ENCODE measurements at regions not wholly inside any gene's neighbourhood (a gene's known extent, or its start where the extent isn't known, plus 50 kb on each side); places are given as distances from the start of the nearest gene placed in this dataset.
A peak's percentile ranks its signal among the peaks of the same experiment; 100 is the strongest.

- DNase-seq: no peak
Observed at GRCh38 chr6:98578016-98578415, 256.4 kb upstream of the POU3F2 start.

GRCh38 chr6:98579079-98579478 is 255.3 kb upstream of the POU3F2 start:
- DNase-seq: no peak

DNA sequence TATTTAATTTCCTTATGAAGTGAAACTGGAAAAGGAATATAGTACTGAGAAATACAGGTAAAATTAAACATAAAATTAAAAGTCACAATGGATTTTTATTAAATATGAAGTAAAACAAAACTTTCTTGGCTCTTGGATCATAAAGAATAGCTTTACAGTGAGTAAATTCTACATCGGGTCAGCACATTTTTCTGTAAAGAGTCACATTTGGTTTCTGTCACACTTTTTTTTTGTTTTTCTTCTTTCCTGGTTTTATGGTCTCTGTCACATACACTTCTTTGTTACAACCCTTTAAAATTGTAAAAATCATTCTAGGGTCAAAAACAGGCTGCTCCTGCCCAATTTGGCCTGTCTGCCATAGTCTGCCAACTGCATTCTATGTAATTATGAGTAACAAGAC is 254.4 kb upstream of the POU3F2 start:
- no peak for DNase-seq

DNA sequence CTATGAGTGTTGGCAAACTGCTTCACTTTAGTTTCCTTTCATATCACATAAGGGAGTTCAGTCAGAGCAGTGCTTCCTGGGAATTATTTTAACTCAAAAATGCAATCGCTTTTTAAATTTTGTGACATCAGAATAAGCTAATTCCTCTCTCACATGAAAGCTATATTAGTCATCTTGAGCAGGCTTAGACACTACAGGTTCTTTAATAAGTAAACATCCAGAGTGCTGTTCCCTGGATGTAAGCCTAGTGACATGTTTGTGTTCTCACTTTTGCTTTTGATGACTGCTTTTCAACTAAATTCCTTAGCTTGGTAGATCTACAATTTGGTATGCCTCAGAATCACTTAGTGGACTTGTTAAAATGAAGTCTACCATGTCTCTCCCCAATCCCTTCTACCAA is 252.7 kb upstream of the POU3F2 start:
- DNase-seq: no peak

- DNase-seq: no peak
Observed at GRCh38 chr6:98583506-98583905, 250.9 kb upstream of the POU3F2 start.

DNA sequence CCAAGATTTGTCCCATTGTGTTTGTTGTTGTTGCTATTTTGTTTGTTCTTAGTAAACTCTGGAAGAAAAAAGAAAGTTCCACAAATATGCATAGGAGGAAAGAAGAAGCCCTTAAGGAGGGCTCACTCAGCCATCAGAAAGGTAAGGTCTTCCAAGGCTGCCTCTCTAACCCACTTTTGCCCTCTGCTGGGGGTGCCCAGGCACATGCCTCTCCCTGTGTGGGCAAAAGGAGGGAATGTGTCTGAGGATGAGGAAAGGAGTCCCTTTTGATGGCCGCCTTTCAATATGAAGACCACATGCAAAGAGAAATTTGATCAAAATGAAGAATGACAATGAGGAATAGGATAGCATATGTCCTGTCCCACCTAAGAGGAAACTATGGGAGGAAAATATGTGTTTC is 248.2 kb upstream of the POU3F2 start:
- no peak for DNase-seq

GRCh38 chr6:98587555-98587954 is 246.8 kb upstream of the POU3F2 start:
- DNase-seq: no peak

DNA sequence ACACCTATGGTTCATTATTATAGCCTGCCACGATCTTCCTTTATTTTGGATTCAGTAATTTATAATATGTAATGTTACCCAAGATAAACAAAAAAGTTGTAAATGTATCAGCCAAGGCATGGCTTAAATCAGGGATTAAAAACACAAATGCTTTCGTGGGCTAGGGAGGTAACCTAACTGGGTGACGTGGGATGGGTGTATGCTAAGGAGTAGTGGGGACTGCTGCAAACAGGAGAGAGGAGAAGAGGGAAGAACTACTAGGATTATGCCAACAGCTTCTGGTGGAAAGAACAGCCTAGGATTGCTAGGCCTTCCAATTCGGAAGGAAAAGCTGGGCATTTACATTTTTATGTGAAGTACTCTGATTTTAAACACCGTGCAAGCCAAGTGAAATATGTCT is 244.8 kb upstream of the POU3F2 start:
- DNase-seq: no peak

DNA sequence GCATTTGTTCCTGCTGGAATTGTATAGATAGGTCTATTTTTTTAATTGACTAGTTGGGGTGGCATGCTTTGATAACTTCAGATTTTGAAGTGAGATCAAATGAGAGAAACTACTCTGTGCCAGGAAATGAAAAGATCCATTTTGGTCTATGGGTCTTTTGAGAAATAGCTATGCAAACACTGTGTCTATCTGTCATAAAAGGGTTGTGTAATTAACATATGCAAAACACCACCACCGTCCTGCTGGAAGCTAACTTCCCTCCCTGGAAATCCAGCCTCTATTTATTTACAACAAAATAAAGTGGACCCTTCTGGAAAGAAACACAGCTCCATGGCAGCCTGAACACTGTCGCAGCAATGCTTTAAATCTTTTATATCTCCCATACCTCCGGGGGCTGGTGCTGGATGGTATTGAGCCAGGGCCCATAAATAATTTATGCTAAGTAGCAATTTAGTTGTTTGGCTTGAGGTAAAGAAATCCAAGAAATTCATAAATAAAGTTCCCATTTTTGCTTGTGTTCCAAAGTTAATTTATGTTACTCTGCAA is 244.2 kb upstream of the POU3F2 start:
- DNase-seq: no peak

- DNase-seq: no peak
Observed at GRCh38 chr6:98590997-98591396, 243.4 kb upstream of the POU3F2 start.

DNA sequence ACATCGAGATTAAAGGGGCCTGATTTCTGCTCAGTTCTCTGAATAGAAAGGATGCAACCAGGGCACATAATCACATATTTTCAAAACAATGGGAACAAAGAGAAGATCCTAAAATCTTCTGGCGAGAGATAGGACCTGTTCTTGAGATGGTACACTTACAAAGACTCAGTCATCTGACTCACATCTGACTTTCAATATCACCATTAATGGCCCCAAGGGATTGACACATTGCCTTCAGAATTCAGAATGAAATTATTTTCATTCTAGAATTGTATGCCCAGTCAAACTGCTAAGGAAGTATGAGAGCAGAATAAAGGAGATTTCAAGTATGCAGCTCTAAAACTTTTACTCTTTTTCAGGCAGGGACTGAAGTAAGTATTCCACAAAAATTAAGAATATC is 240.7 kb upstream of the POU3F2 start:
- no peak for DNase-seq

GRCh38 chr6:98601716-98602115 is 232.7 kb upstream of the POU3F2 start:
- no peak for DNase-seq

GRCh38 chr6:98605705-98606104 is 228.7 kb upstream of the POU3F2 start:
- DNase-seq: no peak

GRCh38 chr6:98627129-98627775 is 207.1 kb upstream of the POU3F2 start:
- no peak for DNase-seq

DNA sequence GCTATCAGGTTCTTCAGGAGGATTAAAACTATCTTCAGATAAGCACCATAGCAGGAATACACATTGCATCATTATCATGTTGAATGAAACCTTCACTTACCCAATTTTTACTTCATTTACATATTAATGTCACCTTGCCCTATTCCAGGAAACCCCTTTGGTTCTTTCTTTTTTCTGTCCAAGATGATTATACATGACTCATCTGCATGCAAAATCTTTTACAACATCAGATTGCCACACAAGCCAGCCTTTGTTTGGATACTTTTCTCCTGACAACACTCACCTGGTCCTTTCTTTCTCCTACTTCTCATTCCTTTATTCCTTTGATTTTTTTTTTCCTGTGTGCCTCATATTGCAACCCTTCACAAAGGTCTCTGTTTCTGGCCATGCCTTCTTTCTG is 200.5 kb upstream of the POU3F2 start:
- no peak for DNase-seq

- no peak for DNase-seq
Observed at GRCh38 chr6:98634569-98634968, 199.8 kb upstream of the POU3F2 start.

- no peak for DNase-seq
Observed at GRCh38 chr6:98635191-98635590, 199.2 kb upstream of the POU3F2 start.

DNA sequence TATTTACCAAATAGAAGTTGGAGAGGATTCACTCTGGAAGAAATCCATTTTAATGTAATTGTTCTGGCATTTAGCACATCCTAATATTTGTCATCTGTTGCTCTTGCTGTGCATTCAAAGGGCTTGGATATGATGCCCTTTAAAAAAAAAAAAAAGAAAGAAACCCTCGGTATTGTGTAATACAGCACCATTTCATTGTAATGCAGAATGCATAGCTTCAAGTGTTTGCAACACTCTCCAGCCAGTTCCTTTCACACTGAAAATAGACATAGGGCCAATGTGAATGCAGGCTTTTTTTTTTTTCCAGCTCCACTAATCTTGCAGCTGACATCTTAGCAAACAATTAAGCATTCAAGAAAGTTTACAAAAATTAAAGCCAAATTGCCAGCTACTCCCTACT is 197.4 kb upstream of the POU3F2 start:
- DNase-seq: peak; percentile 79

GRCh38 chr6:98639089-98639635 is 195.2 kb upstream of the POU3F2 start:
- DNase-seq: no peak

DNA sequence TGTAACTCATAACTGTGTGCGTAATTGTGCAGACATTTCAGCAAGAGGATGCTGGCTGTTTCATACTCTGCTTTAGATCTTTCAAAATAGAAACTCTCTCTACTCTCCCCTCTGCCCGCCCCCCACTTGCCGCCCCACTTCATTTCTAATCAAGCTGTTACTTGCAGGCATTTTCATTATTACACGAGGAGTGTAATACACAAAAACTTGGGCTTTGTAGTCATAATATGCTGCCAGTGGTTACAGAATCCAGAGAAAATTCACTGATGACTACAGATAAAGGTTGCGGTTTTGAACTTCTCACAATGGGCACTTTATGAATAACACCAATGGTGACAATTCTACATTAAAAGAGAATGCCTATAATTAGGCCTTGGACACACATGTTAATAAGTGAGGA is 194.0 kb upstream of the POU3F2 start:
- no peak for DNase-seq

GRCh38 chr6:98641949-98642719 is 192.2 kb upstream of the POU3F2 start:
- peak; percentile 32 for DNase-seq

DNA sequence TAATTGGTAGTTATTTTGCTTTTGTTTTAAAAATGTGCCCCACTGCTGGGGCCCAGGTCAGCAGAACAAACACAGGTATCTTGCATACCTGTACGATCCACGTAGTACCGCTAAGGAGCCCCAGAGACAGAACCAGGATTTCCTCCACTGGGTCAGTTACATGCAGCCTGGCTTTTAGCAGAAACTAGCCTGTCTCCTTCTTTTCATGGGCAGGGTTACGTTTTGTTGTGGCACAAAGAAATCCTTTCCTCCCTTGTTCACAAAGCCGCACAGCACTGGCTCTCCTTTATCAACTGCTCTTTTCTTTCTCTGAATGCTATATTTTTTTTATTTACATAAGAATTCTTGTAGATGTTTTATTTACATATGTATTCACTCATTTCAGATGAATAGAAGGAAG is 190.3 kb upstream of the POU3F2 start:
- no peak for DNase-seq

GRCh38 chr6:98648211-98648914 is 186.0 kb upstream of the POU3F2 start:
- DNase-seq: no peak

DNA sequence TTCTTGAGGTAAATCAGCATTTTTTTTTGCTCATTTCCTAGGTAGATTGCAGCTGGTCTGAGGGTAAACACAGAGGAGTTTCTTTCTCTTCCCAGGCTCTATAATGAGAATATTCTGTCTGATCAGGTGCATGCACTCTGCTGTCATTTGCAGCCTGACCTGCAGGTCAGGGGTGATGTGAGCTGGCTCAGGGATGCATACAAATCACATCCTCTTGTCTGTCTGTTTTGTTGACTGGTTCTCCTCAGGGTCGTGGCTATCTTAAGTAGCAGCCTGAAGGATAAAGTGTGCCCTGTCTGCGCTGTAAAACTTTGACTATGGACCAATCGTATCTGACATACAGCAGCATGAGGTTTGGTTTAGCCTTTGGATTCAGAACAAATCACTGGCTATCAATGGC is 183.4 kb upstream of the POU3F2 start:
- no peak for DNase-seq
